GM23338 (cell line): ENCODE measurements at regions not wholly inside any gene's neighbourhood (a gene's known extent, or its start where the extent isn't known, plus 50 kb on each side); places are given as distances from the start of the nearest gene placed in this dataset.

Experiments
- ATAC-seq: fragments of 200-7000 bp; cut with Tn5 transposase; 3 replicates; pipeline ENCODE4 v1.9.1; 2020
- DNase-seq: peaks from one replicate; pipeline ENCODE4 v3.0.0-alpha.2; 2015; ENCODE audit warnings: low spot score
- H2AFZ ChIP-seq: fragments of 200-600 bp; sonication (generic); 2 replicates; pipeline ENCODE4 v1.8.0; 2016; ENCODE audit warnings: antibody characterized with exemption, mild to moderate bottlenecking, moderate library complexity
- H3F3A ChIP-seq: fragments of 200-600 bp; sonication (generic); replicated peaks from 2 replicates; pipeline ENCODE4 v1.8.0; 2017; ENCODE audit warnings: antibody characterized with exemption, mixed run types, low read depth
- H3K27ac ChIP-seq: fragments of 200-600 bp; sonication (generic); 2 replicates; pipeline ENCODE4 v1.6.1; 2016; ENCODE audit warnings: low read depth
- H3K27me3 ChIP-seq: fragments of 200-600 bp; sonication (generic); 2 replicates; pipeline ENCODE4 v1.8.0; 2016; ENCODE audit warnings: mild to moderate bottlenecking, mixed run types, moderate library complexity; ENCODE audit not compliant: insufficient read depth
- H3K36me3 ChIP-seq: fragments of 200-600 bp; sonication (generic); 2 replicates; pipeline ENCODE4 v1.8.0; 2016; ENCODE audit warnings: mild to moderate bottlenecking; ENCODE audit not compliant: insufficient read depth
- H3K4me1 ChIP-seq: fragments of 200-600 bp; sonication (generic); 2 replicates; pipeline ENCODE4 v1.8.0; 2016; ENCODE audit warnings: mild to moderate bottlenecking, moderate library complexity; ENCODE audit not compliant: insufficient read depth
- H3K4me2 ChIP-seq: fragments of 200-600 bp; sonication (generic); 2 replicates; pipeline ENCODE4 v1.7.1; 2017; ENCODE audit warnings: mixed run types
- H3K4me3 ChIP-seq: fragments of 200-600 bp; sonication (generic); 2 replicates; pipeline ENCODE4 v1.6.1; 2016; ENCODE audit warnings: mixed run types
- H3K79me2 ChIP-seq: fragments of 200-600 bp; sonication (generic); replicated peaks from 2 replicates; pipeline ENCODE4 v1.8.0; 2017; ENCODE audit warnings: mild to moderate bottlenecking; ENCODE audit not compliant: insufficient read depth
- H3K9me2 ChIP-seq: fragments of 200-600 bp; sonication (generic); 2 replicates; pipeline ENCODE4 v1.8.0; 2017; ENCODE audit not compliant: insufficient read depth
- H4K20me1 ChIP-seq: fragments of 200-600 bp; sonication (generic); replicated peaks from 2 replicates; pipeline ENCODE4 v1.8.0; 2017; ENCODE audit warnings: mild to moderate bottlenecking; ENCODE audit not compliant: insufficient read depth
- H3K27ac Mint-ChIP-seq: 2 replicates; pipeline ENCODE4 v1.8.0; 2020; ENCODE audit warnings: inconsistent platforms, mild to moderate bottlenecking, moderate library complexity, mixed read lengths
- H3K27me3 Mint-ChIP-seq: 3 replicates; pipeline ENCODE4 v1.8.0; 2022; ENCODE audit warnings: low read depth, mild to moderate bottlenecking, moderate library complexity, mixed read lengths, inconsistent platforms; ENCODE audit not compliant: insufficient read depth, poor library complexity
- H3K36me3 Mint-ChIP-seq: 3 replicates; pipeline ENCODE4 v1.8.0; 2021; ENCODE audit warnings: low read depth, mild to moderate bottlenecking, inconsistent platforms, moderate library complexity, mixed read lengths
- H3K4me1 Mint-ChIP-seq: 3 replicates; pipeline ENCODE4 v1.8.0; 2020; ENCODE audit warnings: mild to moderate bottlenecking, inconsistent platforms, mixed read lengths
- H3K4me3 Mint-ChIP-seq: 3 replicates; pipeline ENCODE4 v1.8.0; 2021; ENCODE audit warnings: moderate library complexity, mild to moderate bottlenecking, inconsistent platforms, mixed read lengths
- H3K9me3 Mint-ChIP-seq: 3 replicates; pipeline ENCODE4 v1.8.0; 2020; ENCODE audit warnings: moderate library complexity, mild to moderate bottlenecking, inconsistent platforms, mixed read lengths
- EZH2 ChIP-seq: fragments of 200-600 bp; sonication (generic); IDR thresholded peaks from one replicate; pipeline ENCODE4 v1.8.0; 2017; ENCODE audit warnings: antibody characterized with exemption, mild to moderate bottlenecking, low read depth; ENCODE audit not compliant: unreplicated experiment
- TF ChIP-seq, protein P1 (sequence below): IDR thresholded peaks from 2 replicates; pipeline ENCODE4 v1.6.1; 2016; ENCODE audit warnings: antibody characterized with exemption
- TF ChIP-seq, protein P2 (sequence below): fragments of 250-450 bp; sonication (Bioruptor Pico); IDR thresholded peaks from 2 replicates; pipeline ENCODE4 v1.5.0; 2020; ENCODE audit warnings: mild to moderate bottlenecking, moderate library complexity

DNA sequence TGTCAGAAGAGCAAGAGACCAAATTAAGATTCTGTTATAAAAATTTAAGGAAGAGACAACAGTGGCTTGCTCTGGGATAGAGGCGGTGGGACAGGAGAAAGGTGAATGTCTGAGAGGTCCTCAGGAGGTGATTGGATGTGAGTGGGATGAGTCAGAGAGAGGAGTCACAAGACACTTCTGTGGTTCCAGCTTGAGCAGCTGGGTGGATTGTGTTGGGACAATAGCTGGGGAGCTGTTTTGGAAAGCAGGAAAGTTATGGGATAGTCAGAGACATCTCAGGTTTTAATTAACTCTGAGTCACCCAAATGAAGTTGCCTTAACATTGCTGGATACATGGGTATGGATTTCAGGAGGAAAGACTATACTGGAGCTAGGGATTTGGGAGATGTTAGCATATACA, 218.0 kb upstream of the TRIB2 start:
- H2AFZ ChIP-seq = no peak overlapping the region

More for the DNA sequence above, 218.0 kb upstream of the TRIB2 start:
- Histone ChIP-seq H3K4me3 (no peak overlapping the region), H3K9me2 (peaks cover 7% of the 10 kb centered on the region; the same call in 1 of the 2 replicates), H3K36me3 (no peaks in the 10 kb centered on the region), H3K27ac (no peak overlapping the region), H3F3A (no peaks in the 10 kb centered on the region), H3K4me1 (no peaks in the 10 kb centered on the region), H3K79me2 (no peaks in the 10 kb centered on the region), H3K4me2 (no peak overlapping the region), H3K27me3 (no peaks in the 10 kb centered on the region), H4K20me1 (no peaks in the 10 kb centered on the region)
- Mint-ChIP-seq H3K36me3 (no peaks in the 10 kb centered on the region), H3K4me3 (no peak overlapping the region), H3K9me3 (no peaks in the 10 kb centered on the region), H3K4me1 (no peaks in the 10 kb centered on the region), H3K27me3 (no peaks in the 10 kb centered on the region), H3K27ac (no peak overlapping the region)
- ATAC-seq (no peak), DNase-seq (no peak)
- TF ChIP-seq EZH2 = no peak
- TF ChIP-seq, protein P1, sequence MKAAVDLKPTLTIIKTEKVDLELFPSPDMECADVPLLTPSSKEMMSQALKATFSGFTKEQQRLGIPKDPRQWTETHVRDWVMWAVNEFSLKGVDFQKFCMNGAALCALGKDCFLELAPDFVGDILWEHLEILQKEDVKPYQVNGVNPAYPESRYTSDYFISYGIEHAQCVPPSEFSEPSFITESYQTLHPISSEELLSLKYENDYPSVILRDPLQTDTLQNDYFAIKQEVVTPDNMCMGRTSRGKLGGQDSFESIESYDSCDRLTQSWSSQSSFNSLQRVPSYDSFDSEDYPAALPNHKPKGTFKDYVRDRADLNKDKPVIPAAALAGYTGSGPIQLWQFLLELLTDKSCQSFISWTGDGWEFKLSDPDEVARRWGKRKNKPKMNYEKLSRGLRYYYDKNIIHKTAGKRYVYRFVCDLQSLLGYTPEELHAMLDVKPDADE = no peak
- TF ChIP-seq, protein P2, sequence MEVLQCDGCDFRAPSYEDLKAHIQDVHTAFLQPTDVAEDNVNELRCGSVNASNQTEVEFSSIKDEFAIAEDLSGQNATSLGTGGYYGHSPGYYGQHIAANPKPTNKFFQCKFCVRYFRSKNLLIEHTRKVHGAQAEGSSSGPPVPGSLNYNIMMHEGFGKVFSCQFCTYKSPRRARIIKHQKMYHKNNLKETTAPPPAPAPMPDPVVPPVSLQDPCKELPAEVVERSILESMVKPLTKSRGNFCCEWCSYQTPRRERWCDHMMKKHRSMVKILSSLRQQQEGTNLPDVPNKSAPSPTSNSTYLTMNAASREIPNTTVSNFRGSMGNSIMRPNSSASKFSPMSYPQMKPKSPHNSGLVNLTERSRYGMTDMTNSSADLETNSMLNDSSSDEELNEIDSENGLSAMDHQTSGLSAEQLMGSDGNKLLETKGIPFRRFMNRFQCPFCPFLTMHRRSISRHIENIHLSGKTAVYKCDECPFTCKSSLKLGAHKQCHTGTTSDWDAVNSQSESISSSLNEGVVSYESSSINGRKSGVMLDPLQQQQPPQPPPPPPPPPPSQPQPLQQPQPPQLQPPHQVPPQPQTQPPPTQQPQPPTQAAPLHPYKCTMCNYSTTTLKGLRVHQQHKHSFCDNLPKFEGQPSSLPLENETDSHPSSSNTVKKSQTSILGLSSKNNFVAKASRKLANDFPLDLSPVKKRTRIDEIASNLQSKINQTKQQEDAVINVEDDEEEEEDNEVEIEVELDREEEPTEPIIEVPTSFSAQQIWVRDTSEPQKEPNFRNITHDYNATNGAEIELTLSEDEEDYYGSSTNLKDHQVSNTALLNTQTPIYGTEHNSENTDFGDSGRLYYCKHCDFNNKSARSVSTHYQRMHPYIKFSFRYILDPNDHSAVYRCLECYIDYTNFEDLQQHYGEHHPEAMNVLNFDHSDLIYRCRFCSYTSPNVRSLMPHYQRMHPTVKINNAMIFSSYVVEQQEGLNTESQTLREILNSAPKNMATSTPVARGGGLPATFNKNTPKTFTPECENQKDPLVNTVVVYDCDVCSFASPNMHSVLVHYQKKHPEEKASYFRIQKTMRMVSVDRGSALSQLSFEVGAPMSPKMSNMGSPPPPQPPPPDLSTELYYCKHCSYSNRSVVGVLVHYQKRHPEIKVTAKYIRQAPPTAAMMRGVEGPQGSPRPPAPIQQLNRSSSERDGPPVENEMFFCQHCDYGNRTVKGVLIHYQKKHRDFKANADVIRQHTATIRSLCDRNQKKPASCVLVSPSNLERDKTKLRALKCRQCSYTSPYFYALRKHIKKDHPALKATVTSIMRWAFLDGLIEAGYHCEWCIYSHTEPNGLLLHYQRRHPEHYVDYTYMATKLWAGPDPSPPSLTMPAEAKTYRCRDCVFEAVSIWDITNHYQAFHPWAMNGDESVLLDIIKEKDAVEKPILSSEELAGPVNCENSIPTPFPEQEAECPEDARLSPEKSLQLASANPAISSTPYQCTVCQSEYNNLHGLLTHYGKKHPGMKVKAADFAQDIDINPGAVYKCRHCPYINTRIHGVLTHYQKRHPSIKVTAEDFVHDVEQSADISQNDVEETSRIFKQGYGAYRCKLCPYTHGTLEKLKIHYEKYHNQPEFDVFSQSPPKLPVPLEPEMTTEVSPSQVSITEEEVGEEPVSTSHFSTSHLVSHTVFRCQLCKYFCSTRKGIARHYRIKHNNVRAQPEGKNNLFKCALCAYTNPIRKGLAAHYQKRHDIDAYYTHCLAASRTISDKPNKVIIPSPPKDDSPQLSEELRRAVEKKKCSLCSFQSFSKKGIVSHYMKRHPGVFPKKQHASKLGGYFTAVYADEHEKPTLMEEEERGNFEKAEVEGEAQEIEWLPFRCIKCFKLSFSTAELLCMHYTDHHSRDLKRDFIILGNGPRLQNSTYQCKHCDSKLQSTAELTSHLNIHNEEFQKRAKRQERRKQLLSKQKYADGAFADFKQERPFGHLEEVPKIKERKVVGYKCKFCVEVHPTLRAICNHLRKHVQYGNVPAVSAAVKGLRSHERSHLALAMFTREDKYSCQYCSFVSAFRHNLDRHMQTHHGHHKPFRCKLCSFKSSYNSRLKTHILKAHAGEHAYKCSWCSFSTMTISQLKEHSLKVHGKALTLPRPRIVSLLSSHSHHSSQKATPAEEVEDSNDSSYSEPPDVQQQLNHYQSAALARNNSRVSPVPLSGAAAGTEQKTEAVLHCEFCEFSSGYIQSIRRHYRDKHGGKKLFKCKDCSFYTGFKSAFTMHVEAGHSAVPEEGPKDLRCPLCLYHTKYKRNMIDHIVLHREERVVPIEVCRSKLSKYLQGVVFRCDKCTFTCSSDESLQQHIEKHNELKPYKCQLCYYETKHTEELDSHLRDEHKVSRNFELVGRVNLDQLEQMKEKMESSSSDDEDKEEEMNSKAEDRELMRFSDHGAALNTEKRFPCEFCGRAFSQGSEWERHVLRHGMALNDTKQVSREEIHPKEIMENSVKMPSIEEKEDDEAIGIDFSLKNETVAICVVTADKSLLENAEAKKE (CRISPR knock-in tag) = no peak
